HG03432 (cell line): ENCODE measurements at regions not wholly inside any gene's neighbourhood (a gene's known extent, or its start where the extent isn't known, plus 50 kb on each side); places are given as distances from the start of the nearest gene placed in this dataset.
A peak's percentile ranks its signal among the peaks of the same experiment; 100 is the strongest.
"Not testable (repeated sequence)": the region's sequence is repeated elsewhere in the genome, so short reads cannot be mapped to it uniquely, and the experiment has no call there.

Experiments used
- ATAC-seq: cut with Tn5 transposase; IDR thresholded peaks from one replicate; pipeline ENCODE4 v1.9.1; 2021; ENCODE audit warnings: mild to moderate bottlenecking, moderate library complexity; ENCODE audit not compliant: unreplicated experiment

GRCh38 chr3:137295336-137295735 lies 337.6 kb downstream of the IL20RB start:
- no peak for ATAC-seq

DNA sequence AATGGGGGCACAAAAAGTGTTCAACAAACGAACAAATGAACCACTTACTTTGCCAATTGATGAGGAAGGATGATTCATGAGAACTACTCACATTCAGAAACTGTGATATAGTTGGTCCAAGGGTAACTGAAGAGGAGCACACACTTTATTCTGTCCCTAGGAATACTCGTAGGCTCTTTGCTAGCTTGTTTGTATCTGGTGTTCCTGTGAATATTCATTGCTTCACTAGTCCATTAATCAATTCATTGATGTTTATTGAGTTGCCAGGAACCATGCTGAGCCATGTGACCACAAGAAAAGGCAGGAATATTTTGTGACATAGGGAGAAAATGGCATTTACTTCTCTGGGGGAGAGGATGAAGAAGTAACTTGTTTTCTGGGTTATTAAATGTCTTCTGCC lies 338.3 kb downstream of the IL20RB start:
- no peak for ATAC-seq

DNA sequence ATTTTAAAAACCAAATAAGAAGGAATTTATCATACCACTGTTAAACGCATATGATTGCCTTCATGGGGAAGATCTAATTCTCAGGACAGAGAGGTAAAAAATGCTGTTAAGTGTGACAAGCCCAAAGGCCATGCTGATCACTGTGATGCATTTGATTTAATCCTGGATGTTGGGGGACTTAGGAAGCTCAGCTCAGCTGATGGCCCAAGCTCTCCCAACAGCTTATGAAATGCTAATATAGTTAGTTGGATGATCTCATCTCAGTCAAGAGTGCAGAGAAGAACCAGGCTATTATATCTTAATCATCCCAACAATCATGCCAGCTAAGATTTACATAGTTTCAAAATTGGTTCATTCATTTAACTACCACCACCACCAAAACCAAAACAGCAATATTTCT lies 340.0 kb downstream of the IL20RB start:
- ATAC-seq: no peak

DNA sequence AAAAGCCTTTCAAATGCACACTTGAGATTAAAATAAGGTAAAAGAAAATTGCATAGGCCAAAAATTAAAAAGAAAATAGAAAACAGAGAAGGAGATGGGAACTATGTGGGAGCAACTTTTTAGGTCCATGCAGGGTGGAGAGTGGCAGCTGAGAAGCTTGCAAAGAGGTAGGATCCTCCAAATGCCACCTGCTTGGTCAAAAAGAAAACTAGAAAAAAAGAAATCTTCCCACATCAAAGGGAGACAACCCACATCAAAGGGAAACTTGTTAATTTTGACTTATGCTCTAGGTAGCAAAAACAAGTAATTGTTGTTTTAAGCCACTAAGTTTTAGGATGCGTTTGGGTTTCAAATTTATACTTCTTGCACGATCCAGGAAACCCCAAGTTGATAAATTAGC lies 342.9 kb downstream of the IL20RB start:
- peak; percentile 66 for ATAC-seq

- ATAC-seq: no peak
These were observed 346.7 kb downstream of the IL20RB start for GRCh38 chr3:137304313-137305056.

- no peak for ATAC-seq
These were observed 366.3 kb downstream of the IL20RB start for GRCh38 chr3:137324114-137324513.

GRCh38 chr3:137325170-137325569 lies 367.4 kb downstream of the IL20RB start:
- peak; percentile 89 for ATAC-seq

DNA sequence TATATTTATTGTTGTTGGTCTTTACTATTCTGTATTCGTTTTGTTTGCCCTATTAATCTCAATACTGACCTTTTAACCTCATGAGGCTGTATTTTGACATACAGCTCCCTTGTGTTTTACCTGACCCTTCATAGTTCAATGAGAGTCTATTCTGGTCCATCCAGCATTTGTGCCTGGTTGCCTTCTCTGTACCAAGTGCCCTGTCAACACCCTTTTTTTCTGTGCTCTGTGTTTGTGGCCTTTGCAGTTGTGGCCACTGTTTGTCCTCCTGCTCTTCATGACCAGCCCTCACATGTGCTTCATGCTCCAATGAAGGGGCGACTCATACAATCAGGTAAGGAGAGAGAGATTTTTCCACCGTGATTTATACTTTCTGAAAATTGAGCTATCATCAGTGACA lies 368.2 kb downstream of the IL20RB start:
- no peak for ATAC-seq

- ATAC-seq: no peak
These were observed 371.8 kb downstream of the IL20RB start for GRCh38 chr3:137329594-137329993.

DNA sequence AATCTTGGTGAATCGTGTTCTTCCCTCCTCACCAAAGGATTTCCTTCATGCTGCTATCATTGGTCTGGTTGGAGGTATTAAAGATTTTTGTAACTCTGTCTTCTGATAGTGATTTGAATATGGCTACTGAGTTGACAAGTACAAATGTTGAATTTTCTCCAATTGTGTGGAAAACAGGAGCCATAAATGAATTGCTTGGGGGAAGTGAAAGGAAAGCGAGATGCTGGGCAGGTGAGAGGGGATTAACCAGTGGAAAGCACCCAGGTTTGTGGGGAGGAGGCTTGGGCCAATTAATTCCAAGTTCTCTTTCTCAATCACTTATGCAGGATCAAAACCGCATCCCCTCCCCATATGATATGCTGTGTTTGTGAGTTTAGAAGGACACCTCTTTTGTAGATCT lies 372.5 kb downstream of the IL20RB start:
- ATAC-seq: no peak

GRCh38 chr3:137332297-137332696 lies 374.5 kb downstream of the IL20RB start:
- ATAC-seq: peak; percentile 70

GRCh38 chr3:137335478-137335877 lies 377.7 kb downstream of the IL20RB start:
- no peak for ATAC-seq

GRCh38 chr3:137338400-137338799 lies 380.6 kb downstream of the IL20RB start:
- not testable (repeated sequence) for ATAC-seq

GRCh38 chr3:137343283-137343682 lies 385.5 kb downstream of the IL20RB start:
- no peak for ATAC-seq

DNA sequence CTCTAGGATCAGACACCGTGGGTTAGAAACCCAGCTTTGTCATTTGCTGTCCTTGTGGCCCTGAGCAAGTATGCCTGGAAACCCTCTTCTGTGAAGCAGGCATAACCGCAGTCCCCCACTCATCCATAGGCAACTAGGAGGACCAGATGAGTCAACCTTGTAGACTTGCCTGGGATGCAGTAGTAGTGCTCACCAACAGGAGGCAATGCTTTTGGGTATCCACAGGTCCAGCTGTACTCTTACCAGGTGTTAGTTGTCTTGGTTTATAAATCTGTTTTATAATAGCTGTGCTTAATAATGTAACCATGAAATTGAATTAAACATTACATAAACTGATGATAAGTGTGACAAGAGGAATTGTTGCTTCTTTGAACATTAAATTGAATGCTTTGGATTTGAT lies 389.3 kb downstream of the IL20RB start:
- no peak for ATAC-seq

- peak; percentile 50 for ATAC-seq
These were observed 390.1 kb downstream of the IL20RB start for GRCh38 chr3:137347817-137348368.

GRCh38 chr3:137348936-137349335 lies 391.2 kb downstream of the IL20RB start:
- no peak for ATAC-seq

DNA sequence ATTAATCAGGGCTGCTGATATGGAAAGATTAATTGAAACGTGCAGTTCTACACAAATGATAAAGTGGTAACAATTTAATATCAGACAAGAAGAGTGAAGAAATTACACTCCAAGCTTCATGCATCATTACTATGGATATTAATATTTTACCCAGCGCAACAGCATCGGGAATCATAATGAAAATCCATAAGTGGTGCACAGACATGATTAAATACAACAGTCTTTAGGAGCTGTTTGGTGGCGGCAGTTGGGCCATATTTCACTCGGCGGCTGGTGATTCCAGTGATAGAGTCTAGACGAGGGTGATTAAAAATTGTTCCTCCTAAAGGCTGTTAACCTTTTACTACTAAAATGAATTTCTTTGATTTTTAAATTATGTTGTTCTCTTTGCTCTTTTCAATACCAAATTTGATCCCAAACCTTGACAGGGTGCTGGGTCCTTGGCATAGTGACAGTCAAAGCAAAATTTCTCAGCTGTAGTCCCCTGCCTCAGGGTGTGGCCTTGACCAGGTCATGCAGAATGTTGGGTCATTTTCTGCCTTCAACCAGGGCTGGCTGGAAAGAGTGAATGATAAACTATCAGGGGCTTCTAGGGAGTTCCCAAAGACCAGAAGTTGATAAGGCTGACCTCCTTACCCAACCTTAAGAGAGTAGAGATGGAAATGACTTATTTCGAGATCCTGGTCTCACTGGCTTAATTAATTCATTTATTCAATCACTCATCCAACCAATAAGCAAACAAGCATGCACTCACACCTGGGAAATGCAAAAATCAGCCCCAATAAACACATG lies 392.0 kb downstream of the IL20RB start:
- ATAC-seq: peak; percentile 42

DNA sequence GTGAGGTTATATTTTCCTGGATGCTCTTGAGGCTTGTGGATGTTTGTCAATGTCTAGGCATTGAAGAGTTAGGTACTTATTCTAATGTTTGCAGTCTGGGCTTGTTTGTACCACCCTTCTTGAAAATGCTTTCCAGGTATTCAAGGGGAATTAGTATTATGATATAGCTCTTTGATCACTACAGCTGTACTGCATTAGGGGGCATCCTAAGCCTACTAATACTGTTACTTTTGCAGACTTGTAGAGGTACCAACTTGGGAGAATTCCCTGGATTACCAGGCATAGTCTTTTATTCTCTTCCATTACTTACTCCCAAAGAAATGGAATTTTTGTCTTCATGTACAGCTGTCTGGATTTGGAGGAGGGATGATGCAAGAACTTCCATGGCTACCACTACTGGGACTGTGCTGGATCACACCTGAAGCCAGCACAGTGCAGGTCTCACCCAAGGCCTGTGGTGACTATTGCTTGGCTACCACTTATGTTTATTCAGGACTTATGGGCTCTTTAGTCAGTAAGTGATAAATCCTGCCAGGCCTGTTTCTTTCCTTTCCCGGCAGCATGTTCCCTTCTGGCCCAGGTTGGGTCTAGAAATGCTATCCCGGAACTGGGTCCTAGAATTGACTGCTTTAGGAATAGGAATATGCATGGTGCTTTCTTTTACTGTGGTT lies 402.9 kb downstream of the IL20RB start:
- ATAC-seq: no peak

GRCh38 chr3:137382005-137382594 lies 382.0 kb upstream of the SOX14 start:
- no peak for ATAC-seq

DNA sequence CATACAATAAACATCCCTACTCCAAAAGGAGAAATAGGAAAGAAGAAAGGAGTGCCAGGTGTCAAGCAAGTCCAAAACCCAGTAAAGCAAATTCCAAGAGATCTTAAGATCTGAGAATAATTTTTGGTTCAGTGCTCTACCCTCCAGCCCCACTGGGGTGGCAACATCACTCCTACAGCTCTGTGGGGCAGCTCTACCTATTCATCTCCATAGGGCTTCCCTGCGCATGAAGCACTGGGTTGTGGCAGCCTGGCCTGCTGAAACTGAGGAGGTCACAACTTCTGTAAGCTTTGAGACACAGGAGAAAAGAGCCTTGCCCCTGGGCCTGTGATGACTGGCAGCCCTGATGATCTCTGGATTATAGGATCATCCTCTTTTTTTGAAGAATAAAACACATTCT lies 378.2 kb upstream of the SOX14 start:
- no peak for ATAC-seq
